Activated naive CD4-positive, alpha-beta T cell treated with anti-CD3 and anti-CD28 coated beads for 36 hours (primary cell): ENCODE measurements at regions not wholly inside any gene's neighbourhood (a gene's known extent, or its start where the extent isn't known, plus 50 kb on each side); places are given as distances from the start of the nearest gene placed in this dataset.

Source experiments
- CTCF ChIA-PET: fragments of 350-600 bp; sonication (Branson Sonifier 250); formaldehyde crosslinking; loops from one replicate; lab custom pipeline; 2021; ENCODE audit warnings: antibody characterized with exemption; lab: Charles Lee
- DNase-seq: peaks from one replicate; pipeline ENCODE4 v3.0.0-alpha.2; 2020
- H3K27ac Mint-ChIP-seq: one replicate; pipeline ENCODE4 v1.8.0; 2021; ENCODE audit warnings: mild to moderate bottlenecking, mixed read lengths
- H3K27me3 Mint-ChIP-seq: one replicate; pipeline ENCODE4 v1.8.0; 2021; ENCODE audit warnings: low read depth, mixed read lengths
- H3K36me3 Mint-ChIP-seq: one replicate; pipeline ENCODE4 v1.8.0; 2021; ENCODE audit warnings: low read depth, mixed read lengths
- H3K4me1 Mint-ChIP-seq: one replicate; pipeline ENCODE4 v1.8.0; 2021; ENCODE audit warnings: low read depth, mixed read lengths
- H3K4me3 Mint-ChIP-seq: one replicate; pipeline ENCODE4 v1.8.0; 2021; ENCODE audit warnings: mild to moderate bottlenecking, moderate library complexity, mixed read lengths
- H3K9me3 Mint-ChIP-seq: one replicate; pipeline ENCODE4 v1.8.0; 2021; ENCODE audit warnings: mixed read lengths
- intact Hi-C: fragments of 100-400 bp; cut with micrococcal nuclease; formaldehyde crosslinking; loops from one replicate; pipeline ENCODE4 v1.15.1; 2023

DNA sequence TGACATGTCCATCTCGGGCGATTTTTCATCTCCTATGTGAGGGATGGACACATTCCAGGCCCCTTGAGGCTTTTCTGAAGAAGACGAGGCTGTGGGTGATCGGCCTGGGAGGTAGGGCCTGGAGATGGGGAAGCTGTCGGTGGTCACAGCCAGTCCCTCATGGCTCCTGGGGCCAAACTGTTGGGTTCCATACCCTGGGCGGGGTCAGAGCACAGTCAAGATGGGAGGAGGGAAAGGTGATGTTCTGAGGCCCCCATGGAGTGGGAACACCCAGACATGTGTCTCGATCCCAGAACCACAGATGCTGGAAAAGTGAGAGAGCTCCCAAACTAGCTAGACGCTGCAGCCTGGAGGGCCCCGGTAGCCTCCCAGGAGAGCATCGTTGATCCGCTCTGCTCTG is 157.5 kb upstream of the C1orf174 start:
- H3K9me3 Mint-ChIP-seq, result no peaks in the 10 kb centered on the region
- no peak overlapping the region for H3K4me3 Mint-ChIP-seq
- peaks cover 2% of the 10 kb centered on the region for H3K27me3 Mint-ChIP-seq
- no peak for DNase-seq
- CTCF ChIA-PET, result no interaction called here
- intact Hi-C loops, result no loop called here
- H3K4me1 Mint-ChIP-seq, result no peaks in the 10 kb centered on the region
- no peak overlapping the region for H3K27ac Mint-ChIP-seq
- H3K36me3 Mint-ChIP-seq, result no peaks in the 10 kb centered on the region

DNA sequence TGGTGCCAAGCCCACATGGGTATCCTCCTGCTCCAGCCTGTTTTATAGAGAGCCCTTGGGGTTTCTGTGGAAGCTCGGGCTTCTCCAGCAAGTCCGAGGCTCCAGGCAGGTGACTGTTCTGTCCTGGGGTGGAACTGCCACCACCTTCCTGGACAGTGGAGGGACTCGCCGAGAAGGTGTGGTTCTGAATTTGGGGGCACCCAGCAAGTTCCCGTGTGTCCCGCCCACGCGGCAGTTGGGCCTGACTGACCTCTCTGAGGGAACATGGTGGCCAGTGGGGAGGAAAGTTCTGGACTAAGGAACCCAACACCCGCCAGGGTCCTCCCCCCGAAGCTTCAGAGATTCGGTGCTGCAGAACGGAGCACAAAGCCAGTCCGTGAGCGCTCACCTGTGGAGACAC is 158.1 kb upstream of the C1orf174 start:
- H3K9me3 Mint-ChIP-seq, result no peaks in the 10 kb centered on the region
- peaks cover 2% of the 10 kb centered on the region for H3K27me3 Mint-ChIP-seq
- H3K4me1 Mint-ChIP-seq, result no peaks in the 10 kb centered on the region
- CTCF ChIA-PET, result no interaction called here
- intact Hi-C loops, result no loop called here
- no peak for DNase-seq
- H3K4me3 Mint-ChIP-seq, result no peak overlapping the region
- no peak overlapping the region for H3K27ac Mint-ChIP-seq
- H3K36me3 Mint-ChIP-seq, result no peaks in the 10 kb centered on the region

DNA sequence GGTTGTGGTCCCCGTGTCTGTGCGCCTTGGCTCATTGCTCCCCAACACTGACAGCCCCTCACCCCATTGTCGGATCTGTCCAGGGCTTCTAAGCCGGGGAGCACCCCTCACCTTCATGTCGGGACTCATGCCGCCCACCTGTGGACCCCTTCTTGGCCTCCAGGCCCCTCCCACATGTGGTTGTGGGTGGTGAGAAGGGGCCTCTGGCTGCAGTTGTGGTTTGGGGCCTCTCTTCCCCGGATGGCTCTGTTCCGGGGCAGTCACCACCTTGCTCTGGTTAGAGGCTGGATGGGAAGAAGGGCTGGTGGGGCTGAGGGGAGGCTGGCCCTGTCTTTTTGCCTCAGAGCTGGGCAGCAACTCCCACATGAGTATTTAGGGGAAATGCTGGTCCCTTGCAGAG is 158.6 kb upstream of the C1orf174 start:
- intact Hi-C loops, result no loop called here
- no peaks in the 10 kb centered on the region for H3K36me3 Mint-ChIP-seq
- DNase-seq, result no peak
- no peak overlapping the region for H3K4me3 Mint-ChIP-seq
- no peaks in the 10 kb centered on the region for H3K9me3 Mint-ChIP-seq
- H3K27ac Mint-ChIP-seq, result no peak overlapping the region
- H3K4me1 Mint-ChIP-seq, result no peaks in the 10 kb centered on the region
- peaks cover 2% of the 10 kb centered on the region for H3K27me3 Mint-ChIP-seq
- CTCF ChIA-PET, result no interaction called here

DNA sequence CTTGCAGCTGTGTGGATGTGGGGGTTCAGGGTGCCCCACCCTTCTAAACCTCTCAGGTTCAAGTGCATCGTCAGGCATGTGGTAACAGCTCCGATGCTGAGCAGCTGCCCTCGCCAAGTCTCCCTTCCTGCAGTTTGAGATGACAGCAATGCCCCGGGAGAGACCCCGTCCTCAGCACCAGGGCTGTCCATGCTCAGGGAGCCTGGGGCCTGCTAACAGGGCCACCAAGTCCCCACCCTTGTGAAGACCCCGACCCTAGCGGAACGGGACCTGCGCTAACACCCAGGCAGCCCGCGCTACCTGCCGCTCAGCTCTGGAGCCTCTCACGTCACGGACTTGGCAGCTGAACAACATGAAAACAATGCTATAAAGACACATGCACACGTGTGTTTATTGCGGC is 159.2 kb upstream of the C1orf174 start:
- no peak overlapping the region for H3K27ac Mint-ChIP-seq
- intact Hi-C loops, result no loop called here
- no peaks in the 10 kb centered on the region for H3K36me3 Mint-ChIP-seq
- no peaks in the 10 kb centered on the region for H3K4me1 Mint-ChIP-seq
- no peaks in the 10 kb centered on the region for H3K9me3 Mint-ChIP-seq
- no peak overlapping the region for H3K4me3 Mint-ChIP-seq
- H3K27me3 Mint-ChIP-seq, result peaks cover 2% of the 10 kb centered on the region
- DNase-seq, result no peak
- CTCF ChIA-PET, result no interaction called here

DNA sequence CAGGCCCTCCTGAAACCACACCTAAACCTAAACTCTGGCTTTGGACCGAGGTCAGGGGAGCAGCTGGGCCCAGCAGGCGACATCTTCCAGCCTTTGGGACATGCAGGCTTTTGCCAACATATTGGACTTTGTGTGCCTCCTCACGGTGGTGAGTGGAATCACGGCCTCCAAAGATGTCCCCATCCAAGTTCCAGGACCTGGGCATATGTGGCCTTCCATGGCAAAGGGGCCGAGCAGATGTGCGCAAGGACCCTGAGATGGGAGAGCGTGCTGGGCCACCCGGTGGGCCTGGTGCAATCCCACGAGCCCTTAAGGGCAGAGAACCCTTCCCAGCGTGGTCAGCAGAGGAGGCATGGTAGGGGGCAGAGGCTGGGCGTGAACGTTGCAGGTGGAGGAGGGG is 160.8 kb upstream of the C1orf174 start:
- intact Hi-C loops, result no loop called here
- Mint-ChIP-seq H3K36me3 (no peaks in the 10 kb centered on the region), H3K27ac (no peak overlapping the region), H3K4me1 (no peaks in the 10 kb centered on the region), H3K9me3 (no peaks in the 10 kb centered on the region), H3K4me3 (no peak overlapping the region), H3K27me3 (peaks cover 2% of the 10 kb centered on the region)
- DNase-seq, result no peak
- CTCF ChIA-PET, result no interaction called here

DNA sequence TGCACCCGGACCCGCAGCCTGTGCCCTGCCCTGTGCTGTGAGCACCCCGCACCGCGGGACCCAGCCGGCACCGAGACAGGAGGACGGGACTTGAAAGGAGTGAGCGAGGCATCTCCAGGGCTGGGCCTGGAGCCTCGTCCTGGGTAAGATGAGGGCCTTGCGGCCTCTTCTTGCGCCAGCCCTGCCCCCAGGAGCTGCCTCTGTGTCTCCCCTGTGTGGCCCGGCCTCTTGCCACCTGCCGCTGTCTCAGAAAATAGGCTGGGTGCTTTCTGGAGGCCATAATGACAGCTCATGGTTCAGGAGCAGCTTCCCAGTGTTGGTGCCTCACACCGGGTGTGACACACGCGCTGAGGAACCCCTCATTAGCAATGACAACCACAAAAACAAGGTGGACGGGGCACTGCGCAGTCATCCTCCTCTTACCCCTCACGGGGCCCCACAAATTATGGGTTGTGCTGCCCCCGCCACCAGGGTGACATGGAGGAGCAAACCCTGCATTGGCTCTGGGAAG is 161.5 kb upstream of the C1orf174 start:
- no peak for DNase-seq
- Mint-ChIP-seq H3K9me3 (no peaks in the 10 kb centered on the region), H3K36me3 (no peaks in the 10 kb centered on the region), H3K4me3 (no peak overlapping the region), H3K27ac (no peak overlapping the region), H3K4me1 (no peaks in the 10 kb centered on the region), H3K27me3 (peaks cover 2% of the 10 kb centered on the region)
- CTCF ChIA-PET, result no interaction called here
- intact Hi-C loops, result no loop called here

DNA sequence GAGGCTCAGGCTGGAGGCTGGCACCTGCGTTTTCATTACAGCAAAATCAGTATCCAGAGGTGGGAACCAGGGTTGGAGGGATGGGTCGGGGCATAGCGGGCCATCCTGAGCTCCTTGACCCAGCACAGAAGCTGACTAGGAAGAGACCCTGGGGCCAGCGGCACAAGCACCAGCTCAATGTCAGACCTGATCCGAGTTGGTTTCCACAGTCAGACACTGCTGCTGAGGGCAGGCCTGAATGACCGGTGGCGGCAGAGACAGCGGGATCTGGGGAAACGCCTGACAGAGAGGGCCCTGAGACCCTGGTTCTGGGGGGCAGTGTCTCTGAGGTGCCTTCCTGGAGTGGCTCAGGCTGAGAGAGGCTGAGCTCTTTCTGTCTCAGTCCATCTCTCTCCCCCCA is 162.0 kb upstream of the C1orf174 start:
- Mint-ChIP-seq H3K4me1 (no peaks in the 10 kb centered on the region), H3K27ac (no peak overlapping the region), H3K4me3 (no peak overlapping the region), H3K27me3 (peaks cover 2% of the 10 kb centered on the region), H3K36me3 (no peaks in the 10 kb centered on the region), H3K9me3 (no peaks in the 10 kb centered on the region)
- CTCF ChIA-PET, result no interaction called here
- no peak for DNase-seq
- intact Hi-C loops, result no loop called here

DNA sequence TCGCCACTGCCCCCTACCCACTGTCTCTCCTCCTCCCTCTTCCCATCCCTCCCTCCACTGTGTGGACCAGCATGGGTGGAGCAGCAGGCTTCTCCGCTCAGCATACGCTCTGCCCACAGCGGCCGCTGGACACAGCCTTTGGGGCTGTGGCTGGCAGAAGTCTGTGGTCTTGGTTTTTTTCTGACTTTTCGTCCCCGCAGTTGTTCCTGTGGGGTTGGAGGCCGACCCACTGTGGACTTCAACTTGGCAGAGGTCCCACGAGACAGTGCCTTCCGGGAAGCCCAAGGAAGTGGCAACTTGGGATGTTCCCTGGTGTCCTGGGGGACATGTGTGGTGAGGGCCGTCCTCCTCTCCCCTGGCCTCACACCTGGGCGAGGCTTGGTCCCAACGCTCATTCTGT is 162.5 kb upstream of the C1orf174 start:
- Mint-ChIP-seq H3K4me3 (no peak overlapping the region), H3K4me1 (no peaks in the 10 kb centered on the region), H3K36me3 (no peaks in the 10 kb centered on the region), H3K27ac (no peak overlapping the region), H3K27me3 (peaks cover under 1% of the 10 kb centered on the region), H3K9me3 (no peaks in the 10 kb centered on the region)
- no peak for DNase-seq
- intact Hi-C loops, result no loop called here
- CTCF ChIA-PET, result no interaction called here

DNA sequence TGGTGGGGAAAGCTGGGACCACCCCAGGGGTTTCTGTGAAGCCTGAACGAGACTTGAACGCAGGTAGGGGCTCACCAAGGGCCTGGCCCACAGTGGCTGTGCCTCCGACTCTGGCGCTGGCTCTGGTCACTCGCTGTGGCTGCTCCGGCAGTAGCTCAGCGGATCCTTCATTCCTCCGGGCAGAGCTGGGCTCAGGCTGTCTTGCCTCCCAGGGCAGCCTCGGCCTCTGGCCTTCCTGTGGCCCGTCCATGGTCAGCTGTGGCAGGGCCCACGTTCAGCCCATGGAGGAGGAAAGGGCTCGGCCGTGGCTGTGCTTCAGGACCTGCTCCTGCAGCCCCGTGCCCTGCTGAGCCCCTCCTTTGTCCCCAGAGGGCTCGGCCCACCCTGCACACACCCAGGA is 162.9 kb upstream of the C1orf174 start:
- H3K27me3 Mint-ChIP-seq, result no peaks in the 10 kb centered on the region
- CTCF ChIA-PET, result no interaction called here
- no peak overlapping the region for H3K4me3 Mint-ChIP-seq
- DNase-seq, result no peak
- H3K9me3 Mint-ChIP-seq, result no peaks in the 10 kb centered on the region
- intact Hi-C loops, result no loop called here
- no peaks in the 10 kb centered on the region for H3K36me3 Mint-ChIP-seq
- no peak overlapping the region for H3K27ac Mint-ChIP-seq
- no peaks in the 10 kb centered on the region for H3K4me1 Mint-ChIP-seq

DNA sequence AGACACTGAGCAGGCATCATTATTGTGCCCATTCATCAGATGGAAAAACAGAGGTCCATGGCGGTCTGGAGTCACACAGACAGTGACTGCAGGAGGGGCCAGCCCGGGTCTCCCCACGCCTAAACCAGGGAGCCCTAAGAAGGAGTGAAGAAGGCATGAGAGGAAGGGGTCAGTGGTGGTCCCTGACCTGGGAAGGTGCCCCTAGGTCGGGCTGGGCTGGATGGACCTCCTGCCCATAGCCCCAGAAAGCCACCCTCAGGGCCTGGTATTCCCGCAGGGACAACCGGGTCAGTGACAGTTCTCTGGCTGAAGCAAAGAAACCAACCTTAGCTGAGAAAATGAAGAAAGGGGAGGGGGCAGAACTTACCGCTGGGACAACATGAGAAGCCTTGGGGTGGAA is 163.4 kb upstream of the C1orf174 start:
- intact Hi-C loops, result no loop called here
- H3K27ac Mint-ChIP-seq, result no peak overlapping the region
- CTCF ChIA-PET, result no interaction called here
- no peaks in the 10 kb centered on the region for H3K9me3 Mint-ChIP-seq
- H3K27me3 Mint-ChIP-seq, result no peaks in the 10 kb centered on the region
- no peaks in the 10 kb centered on the region for H3K36me3 Mint-ChIP-seq
- no peak for DNase-seq
- no peaks in the 10 kb centered on the region for H3K4me1 Mint-ChIP-seq
- H3K4me3 Mint-ChIP-seq, result no peak overlapping the region

DNA sequence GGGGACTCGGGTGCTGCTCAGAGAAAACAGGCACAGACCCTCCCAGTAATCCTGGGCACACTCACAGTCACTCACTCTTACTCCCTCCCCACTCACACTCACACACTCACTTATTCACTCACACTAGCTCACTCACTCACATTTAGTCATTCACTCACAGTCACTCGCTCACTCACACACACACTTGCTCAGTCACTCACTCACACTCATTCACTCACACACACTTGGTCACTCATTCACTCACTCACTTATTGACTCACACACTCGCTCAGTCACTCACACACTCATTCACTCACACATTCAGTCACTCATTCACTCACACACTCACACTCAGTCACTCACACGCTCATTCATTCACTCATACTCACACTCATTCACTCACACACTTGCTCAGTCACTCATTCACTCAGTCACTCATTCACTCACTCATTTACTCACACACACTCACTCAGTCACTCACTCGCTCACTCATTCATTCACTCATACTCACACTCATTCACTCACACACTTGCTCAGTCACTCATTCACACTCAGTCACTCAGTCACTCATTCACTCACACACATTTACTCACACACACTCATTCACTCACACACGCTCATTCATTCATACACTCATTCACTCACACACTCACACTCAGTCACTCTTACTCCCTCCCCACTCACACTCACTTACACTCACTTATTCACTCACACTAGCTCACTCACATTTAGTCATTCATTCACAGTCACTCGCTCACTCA is 164.2 kb upstream of the C1orf174 start:
- no peaks in the 10 kb centered on the region for H3K4me1 Mint-ChIP-seq
- no peak overlapping the region for H3K4me3 Mint-ChIP-seq
- H3K27me3 Mint-ChIP-seq, result peaks cover 1% of the 10 kb centered on the region
- CTCF ChIA-PET, result no interaction called here
- no peak overlapping the region for H3K27ac Mint-ChIP-seq
- no peaks in the 10 kb centered on the region for H3K9me3 Mint-ChIP-seq
- DNase-seq, result no peak
- intact Hi-C loops, result no loop called here
- no peaks in the 10 kb centered on the region for H3K36me3 Mint-ChIP-seq

DNA sequence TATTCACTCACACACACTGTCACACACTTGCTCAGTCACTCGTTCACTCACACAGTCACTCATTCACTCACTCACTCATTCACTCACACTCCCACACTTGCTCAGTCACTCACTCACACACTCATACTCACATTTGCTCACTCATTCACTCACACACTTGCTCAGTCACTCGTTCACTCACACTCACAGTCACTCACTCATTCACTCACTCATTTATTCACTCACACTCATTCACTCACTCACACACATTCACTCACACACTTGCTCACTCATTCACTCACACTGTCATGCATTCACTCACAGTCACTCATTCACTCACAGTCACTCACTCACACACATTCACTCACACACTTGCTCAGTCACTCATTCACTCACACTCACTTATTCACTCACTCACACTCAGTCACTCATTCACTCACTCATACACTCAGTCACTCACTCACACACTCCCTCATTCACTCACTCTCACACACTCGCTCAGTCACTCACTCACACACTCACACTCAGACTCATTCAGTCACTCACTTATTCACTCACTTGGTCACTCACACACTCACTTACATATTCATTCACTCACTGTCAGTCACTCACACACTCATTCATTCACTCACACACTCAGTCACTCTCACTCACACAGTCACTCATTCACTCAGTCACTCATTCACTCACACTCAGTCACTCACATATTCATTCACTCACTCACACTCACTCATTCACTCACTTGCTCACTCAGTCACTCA is 167.0 kb upstream of the C1orf174 start:
- no peak for DNase-seq
- CTCF ChIA-PET, result no interaction called here
- Mint-ChIP-seq H3K4me3 (no peak overlapping the region), H3K27ac (no peak overlapping the region), H3K27me3 (peaks cover 7% of the 10 kb centered on the region), H3K9me3 (no peaks in the 10 kb centered on the region), H3K4me1 (no peaks in the 10 kb centered on the region), H3K36me3 (no peaks in the 10 kb centered on the region)
- intact Hi-C loops, result no loop called here

DNA sequence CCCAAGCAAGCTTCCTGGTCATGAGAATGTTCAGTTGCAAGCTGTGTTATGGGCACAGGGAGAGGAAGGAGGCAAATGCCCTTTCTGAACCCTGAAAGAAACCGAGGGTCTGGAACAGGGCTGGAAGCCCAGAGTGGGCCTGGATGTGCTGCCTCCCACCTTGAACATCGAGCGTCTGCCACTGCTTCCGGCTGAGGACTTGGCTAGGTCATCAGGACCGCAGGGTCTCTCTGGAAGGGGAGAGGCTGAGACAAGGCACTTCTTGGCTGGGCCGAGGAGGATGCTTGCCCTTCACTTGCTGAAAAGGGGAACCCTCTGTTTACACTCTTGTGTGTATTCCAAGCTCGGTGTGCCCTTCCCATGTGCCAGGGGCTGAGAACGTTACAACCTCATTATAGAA is 168.0 kb upstream of the C1orf174 start:
- Mint-ChIP-seq H3K9me3 (no peaks in the 10 kb centered on the region), H3K36me3 (no peaks in the 10 kb centered on the region), H3K27ac (no peak overlapping the region), H3K4me1 (no peaks in the 10 kb centered on the region), H3K4me3 (no peak overlapping the region), H3K27me3 (peaks cover 11% of the 10 kb centered on the region)
- intact Hi-C loops, result no loop called here
- no peak for DNase-seq
- CTCF ChIA-PET, result no interaction called here
